GM10266 (cell line): ENCODE measurements at regions not wholly inside any gene's neighbourhood (a gene's known extent, or its start where the extent isn't known, plus 50 kb on each side); places are given as distances from the start of the nearest gene placed in this dataset.

ENCODE experiments used
- DNase-seq: peaks from one replicate; pipeline ENCODE4 v3.0.0; 2012; ENCODE audit errors: extremely low spot score
- TF ChIP-seq, protein P1 (sequence below): IDR thresholded peaks from 2 replicates; pipeline ENCODE4 v1.5.1; 2012; ENCODE audit warnings: mild to moderate bottlenecking, low read depth; ENCODE audit not compliant: control insufficient read depth, insufficient read depth; ENCODE audit errors: missing control alignments

- TF ChIP-seq, protein P1, sequence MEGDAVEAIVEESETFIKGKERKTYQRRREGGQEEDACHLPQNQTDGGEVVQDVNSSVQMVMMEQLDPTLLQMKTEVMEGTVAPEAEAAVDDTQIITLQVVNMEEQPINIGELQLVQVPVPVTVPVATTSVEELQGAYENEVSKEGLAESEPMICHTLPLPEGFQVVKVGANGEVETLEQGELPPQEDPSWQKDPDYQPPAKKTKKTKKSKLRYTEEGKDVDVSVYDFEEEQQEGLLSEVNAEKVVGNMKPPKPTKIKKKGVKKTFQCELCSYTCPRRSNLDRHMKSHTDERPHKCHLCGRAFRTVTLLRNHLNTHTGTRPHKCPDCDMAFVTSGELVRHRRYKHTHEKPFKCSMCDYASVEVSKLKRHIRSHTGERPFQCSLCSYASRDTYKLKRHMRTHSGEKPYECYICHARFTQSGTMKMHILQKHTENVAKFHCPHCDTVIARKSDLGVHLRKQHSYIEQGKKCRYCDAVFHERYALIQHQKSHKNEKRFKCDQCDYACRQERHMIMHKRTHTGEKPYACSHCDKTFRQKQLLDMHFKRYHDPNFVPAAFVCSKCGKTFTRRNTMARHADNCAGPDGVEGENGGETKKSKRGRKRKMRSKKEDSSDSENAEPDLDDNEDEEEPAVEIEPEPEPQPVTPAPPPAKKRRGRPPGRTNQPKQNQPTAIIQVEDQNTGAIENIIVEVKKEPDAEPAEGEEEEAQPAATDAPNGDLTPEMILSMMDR: no peak
- DNase-seq: no peak
Measured at GRCh38 chr7:32298408-32299132, 191.6 kb downstream of the LSM5 start.

DNA sequence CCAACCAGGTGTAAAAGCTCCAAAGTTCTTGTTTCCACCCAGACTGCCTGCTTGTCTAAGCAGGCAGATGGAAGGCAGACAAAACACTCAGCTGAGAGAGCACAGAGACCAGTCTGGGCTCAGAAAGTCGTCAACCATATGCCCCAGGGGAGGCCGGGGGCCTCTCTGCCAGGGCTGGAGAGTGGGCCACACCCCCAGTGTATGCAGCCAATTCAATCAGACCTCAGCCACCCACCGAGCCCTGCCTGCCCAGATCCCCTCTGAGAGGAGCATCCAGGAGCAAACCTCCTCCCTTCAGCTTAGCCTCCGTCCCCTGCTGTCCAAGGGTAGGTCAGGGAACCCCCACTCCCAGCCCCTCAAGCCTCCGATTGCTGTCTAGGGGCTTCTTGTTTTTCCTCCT lies 196.3 kb downstream of the LSM5 start:
- DNase-seq: no peak
- TF ChIP-seq, protein P1: no peak

GRCh38 chr7:32289651-32290414 lies 200.3 kb downstream of the LSM5 start:
- TF ChIP-seq, protein P1: no peak
- no peak for DNase-seq

GRCh38 chr7:32285698-32286097 lies 204.5 kb downstream of the LSM5 start:
- DNase-seq: no peak
- TF ChIP-seq, protein P1: no peak

DNA sequence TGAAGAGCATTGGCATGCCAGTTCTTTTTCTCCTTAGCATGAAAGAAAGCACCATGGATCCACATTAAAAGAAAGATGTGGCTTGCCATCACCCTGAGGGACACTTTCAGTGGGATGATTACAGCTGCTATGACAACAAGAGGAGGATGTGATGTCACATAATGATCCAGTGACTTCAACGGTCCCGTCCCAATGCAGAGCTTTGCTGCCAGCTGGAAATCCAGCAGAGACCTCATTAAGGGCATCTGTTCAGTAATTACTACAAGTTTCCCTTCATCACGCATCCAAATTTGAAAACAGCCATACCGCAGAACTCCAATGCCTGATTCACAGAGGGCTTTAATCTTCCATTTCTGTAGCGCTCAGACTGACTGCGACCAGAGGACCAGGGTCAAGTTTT lies 206.6 kb downstream of the LSM5 start:
- DNase-seq: no peak

DNA sequence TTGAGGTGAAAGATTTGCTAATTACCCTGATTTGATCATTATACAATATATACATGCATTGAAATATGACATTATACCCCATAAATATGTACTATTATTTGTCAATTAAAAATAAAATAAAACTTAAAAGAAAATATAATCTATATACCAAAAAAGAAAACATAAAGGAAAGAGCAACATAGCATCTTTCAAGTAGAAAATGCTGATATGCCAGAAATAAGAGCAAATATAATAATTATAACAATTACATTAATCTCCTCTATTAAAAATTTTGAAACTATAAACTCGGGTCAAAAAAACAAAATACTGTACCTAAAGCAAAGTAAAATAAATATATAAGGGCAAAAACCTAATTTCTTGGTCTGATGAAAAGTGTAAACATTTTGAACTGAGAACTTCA lies 209.3 kb upstream of the PDE1C start:
- DNase-seq: no peak
- TF ChIP-seq, protein P1: no peak

More for the DNA sequence above, 206.6 kb downstream of the LSM5 start:
- TF ChIP-seq, protein P1: no peak
